ENCODE measurements at regions not wholly inside any gene's neighbourhood (a gene's known extent, or its start where the extent isn't known, plus 50 kb on each side); places are given as distances from the start of the nearest gene placed in this dataset.

DNA sequence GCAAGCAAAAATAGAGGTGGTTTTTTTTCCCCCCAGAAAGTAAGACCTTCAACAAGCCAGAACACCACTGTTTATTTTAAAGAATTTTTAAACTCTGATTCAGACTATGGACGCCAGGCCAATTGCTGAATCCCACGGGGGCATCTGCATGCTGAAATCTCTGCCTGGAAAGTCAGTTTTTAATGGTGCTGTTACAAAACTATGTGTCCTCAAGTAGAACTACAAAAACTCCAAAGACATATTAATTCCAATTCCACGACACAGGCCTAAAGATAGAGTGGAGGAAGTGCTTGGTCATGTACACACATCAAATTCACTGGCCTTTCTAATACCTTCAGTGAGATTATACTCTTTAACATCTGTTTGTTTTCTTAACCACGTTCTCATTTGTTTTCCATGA is 490.5 kb upstream of the NR2F2 start:
- TF ChIP-seq, protein P1, sequence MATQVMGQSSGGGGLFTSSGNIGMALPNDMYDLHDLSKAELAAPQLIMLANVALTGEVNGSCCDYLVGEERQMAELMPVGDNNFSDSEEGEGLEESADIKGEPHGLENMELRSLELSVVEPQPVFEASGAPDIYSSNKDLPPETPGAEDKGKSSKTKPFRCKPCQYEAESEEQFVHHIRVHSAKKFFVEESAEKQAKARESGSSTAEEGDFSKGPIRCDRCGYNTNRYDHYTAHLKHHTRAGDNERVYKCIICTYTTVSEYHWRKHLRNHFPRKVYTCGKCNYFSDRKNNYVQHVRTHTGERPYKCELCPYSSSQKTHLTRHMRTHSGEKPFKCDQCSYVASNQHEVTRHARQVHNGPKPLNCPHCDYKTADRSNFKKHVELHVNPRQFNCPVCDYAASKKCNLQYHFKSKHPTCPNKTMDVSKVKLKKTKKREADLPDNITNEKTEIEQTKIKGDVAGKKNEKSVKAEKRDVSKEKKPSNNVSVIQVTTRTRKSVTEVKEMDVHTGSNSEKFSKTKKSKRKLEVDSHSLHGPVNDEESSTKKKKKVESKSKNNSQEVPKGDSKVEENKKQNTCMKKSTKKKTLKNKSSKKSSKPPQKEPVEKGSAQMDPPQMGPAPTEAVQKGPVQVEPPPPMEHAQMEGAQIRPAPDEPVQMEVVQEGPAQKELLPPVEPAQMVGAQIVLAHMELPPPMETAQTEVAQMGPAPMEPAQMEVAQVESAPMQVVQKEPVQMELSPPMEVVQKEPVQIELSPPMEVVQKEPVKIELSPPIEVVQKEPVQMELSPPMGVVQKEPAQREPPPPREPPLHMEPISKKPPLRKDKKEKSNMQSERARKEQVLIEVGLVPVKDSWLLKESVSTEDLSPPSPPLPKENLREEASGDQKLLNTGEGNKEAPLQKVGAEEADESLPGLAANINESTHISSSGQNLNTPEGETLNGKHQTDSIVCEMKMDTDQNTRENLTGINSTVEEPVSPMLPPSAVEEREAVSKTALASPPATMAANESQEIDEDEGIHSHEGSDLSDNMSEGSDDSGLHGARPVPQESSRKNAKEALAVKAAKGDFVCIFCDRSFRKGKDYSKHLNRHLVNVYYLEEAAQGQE (IDR thresholded peaks at IDR 0.05; ENCODE audit: insufficient read depth in 1 of 2, low read depth in 2 of 2, low read length in 2 of 2): no peak
- TF ChIP-seq POLR2AphosphoS5 (IDR thresholded peaks at IDR 0.05; ENCODE audit: low read depth, low read length) (no peak), SIN3A (IDR thresholded peaks at IDR 0.05; ENCODE audit: borderline replicate concordance, insufficient read depth, low read length) (no peak), TAF1 (IDR thresholded peaks at IDR 0.05; ENCODE audit: borderline replicate concordance, insufficient read depth, low read length) (no peak)

All from PFSK-1 (cell line).